ENCODE measurements at regions not wholly inside any gene's neighbourhood (a gene's known extent, or its start where the extent isn't known, plus 50 kb on each side); places are given as distances from the start of the nearest gene placed in this dataset.

DNA sequence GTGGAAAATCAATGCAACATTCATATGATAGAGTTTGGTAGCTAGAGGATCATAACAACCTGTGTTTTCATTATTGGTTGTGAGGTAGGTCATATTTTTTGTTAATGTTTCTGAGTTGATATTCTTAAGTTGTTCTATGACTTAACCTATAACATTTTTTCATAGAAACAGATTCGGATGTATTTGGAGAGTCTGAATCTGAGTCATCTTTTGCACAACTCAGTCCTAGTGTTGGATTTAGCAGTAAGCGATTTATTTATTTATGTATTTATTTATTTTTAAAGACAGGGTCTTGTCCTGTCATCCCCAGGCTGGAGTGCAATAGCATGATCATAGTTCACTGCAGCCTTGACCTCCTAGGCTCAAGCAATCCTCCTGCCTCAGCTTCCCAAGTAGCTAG lies 292.8 kb upstream of the ZNF717 start:
- Histone ChIP-seq H3K36me3 (ENCODE audit: insufficient read depth, low read depth, low read length) (no peaks in the 10 kb centered on the region), H3K9me3 (ENCODE audit: insufficient read depth, low read depth, low read length) (no peaks in the 10 kb centered on the region)

DNA sequence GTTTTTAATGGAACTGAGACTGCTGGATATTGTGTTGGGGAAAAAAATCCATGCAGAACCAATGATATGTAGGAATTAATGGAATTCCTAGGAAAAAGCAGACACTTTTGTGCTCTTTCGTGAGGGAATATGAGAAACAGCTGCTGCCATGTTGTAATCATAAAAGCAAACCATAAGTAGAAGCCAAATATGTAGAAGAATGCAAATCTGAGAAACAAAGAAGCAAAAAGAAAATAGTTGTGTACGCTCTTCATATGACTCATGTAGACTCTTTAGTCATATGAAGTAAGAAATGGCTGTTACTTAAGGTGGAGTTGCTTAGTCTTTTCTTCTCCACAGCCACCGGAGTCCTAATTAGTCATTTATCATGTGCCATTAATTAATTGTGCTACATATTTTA lies 298.6 kb upstream of the ZNF717 start:
- no peak overlapping the region for H3K4me3 ChIP-seq (ENCODE audit: low read length)
- no peaks in the 10 kb centered on the region for H3K4me1 ChIP-seq (ENCODE audit: insufficient read depth, low read length)
- H3K9me3 ChIP-seq (ENCODE audit: insufficient read depth, low read depth, low read length): no peaks in the 10 kb centered on the region
- no peak overlapping the region for H3K27ac ChIP-seq (ENCODE audit: low read length)
- no peaks in the 10 kb centered on the region for H3K27me3 ChIP-seq (ENCODE audit: insufficient read depth, low read length)
- H3K9ac ChIP-seq (ENCODE audit: low read depth, low read length): no peak overlapping the region
- no peaks in the 10 kb centered on the region for H3K36me3 ChIP-seq (ENCODE audit: insufficient read depth, low read depth, low read length)

More for the DNA sequence above, 292.8 kb upstream of the ZNF717 start:
- Histone ChIP-seq H3K4me3 (ENCODE audit: low read length) (no peak overlapping the region), H3K4me1 (ENCODE audit: insufficient read depth, low read length) (no peaks in the 10 kb centered on the region), H3K27me3 (ENCODE audit: insufficient read depth, low read length) (no peaks in the 10 kb centered on the region), H3K9ac (ENCODE audit: low read depth, low read length) (no peak overlapping the region), H3K27ac (ENCODE audit: low read length) (no peak overlapping the region)

DNA sequence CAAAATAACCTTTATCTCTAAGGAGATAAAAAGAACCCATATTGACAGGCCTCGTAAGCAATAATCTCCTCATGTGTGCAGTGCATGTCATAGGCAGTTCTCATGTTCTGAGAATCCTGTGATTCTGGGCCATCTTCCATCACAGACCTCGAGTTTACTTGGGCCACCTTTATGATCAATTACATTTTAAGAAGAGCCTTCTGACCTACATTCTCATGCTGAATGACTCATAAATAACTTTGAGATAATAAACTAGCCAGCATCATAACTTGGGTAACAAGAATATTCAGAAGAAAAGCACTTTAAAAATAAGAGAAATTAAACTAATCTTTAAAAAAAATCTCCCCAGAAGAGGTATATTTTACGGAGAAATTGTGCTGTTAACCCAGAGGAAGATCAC lies 310.7 kb upstream of the ZNF717 start:
- no peak overlapping the region for H3K4me3 ChIP-seq (ENCODE audit: low read length)
- no peaks in the 10 kb centered on the region for H3K9me3 ChIP-seq (ENCODE audit: insufficient read depth, low read depth, low read length)
- H3K36me3 ChIP-seq (ENCODE audit: insufficient read depth, low read depth, low read length): no peaks in the 10 kb centered on the region
- no peak overlapping the region for H3K27ac ChIP-seq (ENCODE audit: low read length)
- H3K9ac ChIP-seq (ENCODE audit: low read depth, low read length): no peak overlapping the region
- H3K4me1 ChIP-seq (ENCODE audit: insufficient read depth, low read length): peaks cover 13% of the 10 kb centered on the region
- H3K27me3 ChIP-seq (ENCODE audit: insufficient read depth, low read length): no peaks in the 10 kb centered on the region

DNA sequence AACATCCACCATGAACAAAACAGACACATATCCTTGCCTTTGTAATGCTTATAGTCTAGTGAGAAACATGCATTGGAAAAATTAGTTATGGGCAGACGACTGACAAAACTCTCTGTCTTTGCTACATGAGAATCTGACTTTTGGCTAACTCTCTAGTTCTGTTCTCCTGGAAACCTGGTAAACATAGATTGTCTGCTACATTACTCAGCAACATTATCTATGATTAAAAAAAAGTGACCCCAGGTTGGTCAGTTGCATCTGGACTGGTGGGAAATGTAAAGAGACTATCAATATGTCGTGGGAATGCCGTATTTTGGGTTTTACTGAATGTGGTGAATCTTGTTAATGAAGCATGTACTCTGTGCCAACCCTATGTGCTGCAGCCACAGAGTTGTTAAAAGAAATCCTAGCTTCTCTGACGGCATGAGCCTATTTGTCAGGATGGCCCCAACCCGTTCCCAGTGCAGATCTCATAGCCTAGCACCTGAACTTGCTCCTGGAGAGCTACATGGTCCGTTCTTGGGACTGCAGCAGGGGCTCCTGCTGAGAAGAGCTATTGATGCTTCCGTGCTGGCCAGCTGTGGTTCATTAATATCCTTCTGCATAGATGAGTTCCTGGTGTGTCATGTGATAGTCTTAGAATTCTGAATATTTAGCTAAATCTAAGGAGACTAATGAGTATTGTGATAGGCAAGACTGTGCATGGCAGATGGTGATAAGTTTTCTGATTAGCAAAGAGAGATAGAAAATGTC lies 311.7 kb upstream of the ZNF717 start:
- no peaks in the 10 kb centered on the region for H3K36me3 ChIP-seq (ENCODE audit: insufficient read depth, low read depth, low read length)
- H3K9me3 ChIP-seq (ENCODE audit: insufficient read depth, low read depth, low read length): no peaks in the 10 kb centered on the region
- no peak overlapping the region for H3K4me3 ChIP-seq (ENCODE audit: low read length)
- no peak overlapping the region for H3K27ac ChIP-seq (ENCODE audit: low read length)
- H3K27me3 ChIP-seq (ENCODE audit: insufficient read depth, low read length): no peaks in the 10 kb centered on the region
- no peak overlapping the region for H3K9ac ChIP-seq (ENCODE audit: low read depth, low read length)
- H3K4me1 ChIP-seq (ENCODE audit: insufficient read depth, low read length): peaks cover 13% of the 10 kb centered on the region

DNA sequence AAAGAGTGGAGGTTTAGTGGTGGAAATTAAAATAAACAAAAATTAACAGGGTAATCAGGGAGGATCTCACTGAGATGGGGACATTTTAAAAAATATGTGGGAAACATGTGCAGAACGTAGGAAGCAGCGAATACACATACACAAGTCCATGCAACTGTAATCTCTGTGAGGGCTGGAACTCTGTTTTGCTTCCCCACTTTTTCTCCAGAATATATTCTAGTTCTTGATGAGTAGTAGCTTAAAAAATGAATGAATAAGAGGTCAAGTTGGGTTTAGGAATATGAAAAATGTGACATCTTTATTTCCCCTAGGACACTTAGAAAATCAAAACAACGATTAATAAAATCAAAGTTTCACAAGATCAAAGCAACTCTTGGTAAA lies 312.2 kb upstream of the ZNF717 start:
- no peaks in the 10 kb centered on the region for H3K9me3 ChIP-seq (ENCODE audit: insufficient read depth, low read depth, low read length)
- H3K36me3 ChIP-seq (ENCODE audit: insufficient read depth, low read depth, low read length): no peaks in the 10 kb centered on the region
- H3K27me3 ChIP-seq (ENCODE audit: insufficient read depth, low read length): no peaks in the 10 kb centered on the region
- no peak overlapping the region for H3K27ac ChIP-seq (ENCODE audit: low read length)
- no peak overlapping the region for H3K4me3 ChIP-seq (ENCODE audit: low read length)
- H3K4me1 ChIP-seq (ENCODE audit: insufficient read depth, low read length): peaks cover 9% of the 10 kb centered on the region
- no peak overlapping the region for H3K9ac ChIP-seq (ENCODE audit: low read depth, low read length)

DNA sequence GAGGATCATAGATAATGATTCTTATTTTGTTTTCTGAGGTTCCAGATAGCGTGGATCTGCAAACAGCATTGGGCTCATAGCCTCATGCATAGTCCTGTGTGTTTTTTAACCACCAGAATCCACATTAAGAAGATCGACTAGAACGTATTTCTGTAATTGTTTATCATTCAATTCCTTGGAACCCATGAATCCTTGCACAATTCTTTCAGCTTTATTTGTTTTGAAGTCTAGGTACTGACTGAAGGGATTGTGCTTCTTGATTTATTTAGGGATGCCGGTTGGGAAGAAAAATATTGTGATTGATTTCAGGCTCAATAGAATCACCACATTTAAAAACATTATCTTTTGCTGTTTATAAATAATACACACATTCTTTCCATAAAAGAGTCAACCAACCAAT lies 314.6 kb upstream of the ZNF717 start:
- no peaks in the 10 kb centered on the region for H3K27me3 ChIP-seq (ENCODE audit: insufficient read depth, low read length)
- no peak overlapping the region for H3K27ac ChIP-seq (ENCODE audit: low read length)
- H3K9me3 ChIP-seq (ENCODE audit: insufficient read depth, low read depth, low read length): no peaks in the 10 kb centered on the region
- no peaks in the 10 kb centered on the region for H3K36me3 ChIP-seq (ENCODE audit: insufficient read depth, low read depth, low read length)
- no peak overlapping the region for H3K4me3 ChIP-seq (ENCODE audit: low read length)
- no peaks in the 10 kb centered on the region for H3K4me1 ChIP-seq (ENCODE audit: insufficient read depth, low read length)
- no peak overlapping the region for H3K9ac ChIP-seq (ENCODE audit: low read depth, low read length)

DNA sequence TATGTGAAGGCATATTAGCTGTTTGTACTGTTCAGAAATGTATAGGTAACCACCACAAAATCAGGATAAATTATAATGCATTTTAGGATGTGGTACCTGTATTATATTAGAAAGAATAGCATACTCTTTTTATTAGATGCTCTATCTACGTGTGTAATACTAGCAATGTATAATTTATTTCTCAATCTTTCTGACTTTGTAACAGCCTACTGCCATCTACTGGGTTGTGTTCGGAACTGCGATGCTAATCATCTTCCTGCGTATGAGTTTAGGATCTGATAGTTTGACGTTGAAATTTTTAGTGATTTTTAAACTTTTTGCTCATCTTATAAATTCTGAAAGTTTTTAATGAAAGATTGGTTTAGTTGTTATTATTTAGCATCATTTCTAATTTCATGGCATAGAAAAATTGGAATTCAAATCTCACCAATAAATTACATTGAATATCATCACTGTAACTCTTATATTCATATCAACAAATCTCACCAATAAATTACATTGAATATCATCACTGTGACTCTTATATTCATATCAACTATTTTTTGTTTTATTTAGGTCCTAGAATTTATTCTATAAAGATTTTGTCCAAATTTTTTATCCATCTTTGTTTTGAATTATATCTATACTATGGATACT lies 322.7 kb upstream of the ZNF717 start:
- H3K27ac ChIP-seq (ENCODE audit: low read length): no peak overlapping the region
- no peaks in the 10 kb centered on the region for H3K9me3 ChIP-seq (ENCODE audit: insufficient read depth, low read depth, low read length)
- H3K9ac ChIP-seq (ENCODE audit: low read depth, low read length): no peak overlapping the region
- peaks cover 3% of the 10 kb centered on the region; the same call in 1 of the 2 replicates for H3K4me1 ChIP-seq (ENCODE audit: insufficient read depth, low read length)
- H3K36me3 ChIP-seq (ENCODE audit: insufficient read depth, low read depth, low read length): no peaks in the 10 kb centered on the region
- no peak overlapping the region for H3K4me3 ChIP-seq (ENCODE audit: low read length)
- H3K27me3 ChIP-seq (ENCODE audit: insufficient read depth, low read length): no peaks in the 10 kb centered on the region

DNA sequence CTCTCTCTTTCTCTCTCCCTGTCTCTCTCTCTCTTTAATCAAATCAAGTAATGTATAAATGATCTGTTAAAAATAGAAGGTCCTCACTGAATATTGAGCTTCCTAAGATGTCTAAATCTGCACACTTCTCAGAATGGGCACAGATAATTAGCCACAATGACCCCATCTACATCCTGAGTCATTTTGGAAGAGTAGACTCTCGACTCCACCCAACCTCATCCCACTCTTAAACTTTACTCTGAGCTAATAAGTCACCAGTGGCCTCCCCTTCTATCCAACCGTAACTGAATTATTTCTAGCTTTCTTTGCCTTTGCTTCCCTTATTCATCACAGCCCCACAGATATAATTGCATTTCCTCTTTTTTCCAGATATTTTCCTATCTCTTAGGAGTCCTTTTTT lies 326.5 kb upstream of the ZNF717 start:
- H3K27me3 ChIP-seq (ENCODE audit: insufficient read depth, low read length): no peaks in the 10 kb centered on the region
- H3K27ac ChIP-seq (ENCODE audit: low read length): no peak overlapping the region
- no peaks in the 10 kb centered on the region for H3K9me3 ChIP-seq (ENCODE audit: insufficient read depth, low read depth, low read length)
- peaks cover 2% of the 10 kb centered on the region; the same call in 1 of the 2 replicates for H3K4me1 ChIP-seq (ENCODE audit: insufficient read depth, low read length)
- no peak overlapping the region for H3K4me3 ChIP-seq (ENCODE audit: low read length)
- H3K36me3 ChIP-seq (ENCODE audit: insufficient read depth, low read depth, low read length): no peaks in the 10 kb centered on the region
- H3K9ac ChIP-seq (ENCODE audit: low read depth, low read length): no peak overlapping the region

DNA sequence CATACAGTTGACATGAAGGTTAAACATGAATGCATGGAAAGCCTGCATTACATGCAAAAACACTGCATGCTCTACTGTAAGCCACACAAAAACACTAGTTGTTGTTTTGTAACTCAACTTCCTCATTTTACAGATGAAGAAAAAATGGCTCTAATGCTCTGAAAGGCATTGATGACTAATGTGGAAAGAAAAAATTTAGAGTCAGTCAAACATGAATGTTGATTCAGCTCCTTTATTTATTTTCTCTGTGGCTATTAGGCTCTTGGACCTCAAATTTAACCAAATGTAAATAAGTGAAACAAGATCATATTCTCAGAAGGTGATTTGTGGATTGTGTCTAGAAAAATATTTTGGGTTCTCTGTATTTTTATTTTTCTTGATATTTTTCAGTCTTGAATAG lies 336.7 kb upstream of the ZNF717 start:
- Histone ChIP-seq H3K27ac (ENCODE audit: low read length) (no peak overlapping the region), H3K4me3 (ENCODE audit: low read length) (no peak overlapping the region), H3K36me3 (ENCODE audit: insufficient read depth, low read depth, low read length) (no peaks in the 10 kb centered on the region), H3K9ac (ENCODE audit: low read depth, low read length) (no peak overlapping the region), H3K27me3 (ENCODE audit: insufficient read depth, low read length) (no peaks in the 10 kb centered on the region), H3K4me1 (ENCODE audit: insufficient read depth, low read length) (0 out of 2 replicates have a peak, but pooled peaks cover 4% of the 10 kb centered on the region), H3K9me3 (ENCODE audit: insufficient read depth, low read depth, low read length) (no peaks in the 10 kb centered on the region)

DNA sequence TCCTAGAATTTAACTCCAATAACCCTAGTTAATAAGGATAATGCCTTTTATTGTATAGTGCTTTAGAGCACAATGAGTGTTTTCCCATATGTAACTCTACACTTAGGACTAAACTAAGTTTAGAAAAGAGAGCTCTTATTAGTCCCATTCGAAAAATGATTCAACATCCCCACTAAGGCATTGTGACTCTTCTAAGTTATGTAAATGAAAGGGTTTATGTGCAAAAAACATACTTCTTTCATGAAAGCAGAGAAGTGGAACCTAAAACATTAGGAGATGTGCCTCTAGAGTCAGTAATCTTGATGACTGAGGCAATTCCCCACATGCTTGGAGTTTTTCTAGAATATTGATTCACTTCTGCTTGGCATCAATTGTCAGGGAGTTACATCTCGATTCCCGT lies 344.1 kb upstream of the ZNF717 start:
- Histone ChIP-seq H3K9ac (ENCODE audit: low read depth, low read length) (no peak overlapping the region), H3K27me3 (ENCODE audit: insufficient read depth, low read length) (no peaks in the 10 kb centered on the region), H3K4me1 (ENCODE audit: insufficient read depth, low read length) (no peaks in the 10 kb centered on the region), H3K36me3 (ENCODE audit: insufficient read depth, low read depth, low read length) (no peaks in the 10 kb centered on the region), H3K9me3 (ENCODE audit: insufficient read depth, low read depth, low read length) (no peaks in the 10 kb centered on the region), H3K4me3 (ENCODE audit: low read length) (no peak overlapping the region), H3K27ac (ENCODE audit: low read length) (no peak overlapping the region)

DNA sequence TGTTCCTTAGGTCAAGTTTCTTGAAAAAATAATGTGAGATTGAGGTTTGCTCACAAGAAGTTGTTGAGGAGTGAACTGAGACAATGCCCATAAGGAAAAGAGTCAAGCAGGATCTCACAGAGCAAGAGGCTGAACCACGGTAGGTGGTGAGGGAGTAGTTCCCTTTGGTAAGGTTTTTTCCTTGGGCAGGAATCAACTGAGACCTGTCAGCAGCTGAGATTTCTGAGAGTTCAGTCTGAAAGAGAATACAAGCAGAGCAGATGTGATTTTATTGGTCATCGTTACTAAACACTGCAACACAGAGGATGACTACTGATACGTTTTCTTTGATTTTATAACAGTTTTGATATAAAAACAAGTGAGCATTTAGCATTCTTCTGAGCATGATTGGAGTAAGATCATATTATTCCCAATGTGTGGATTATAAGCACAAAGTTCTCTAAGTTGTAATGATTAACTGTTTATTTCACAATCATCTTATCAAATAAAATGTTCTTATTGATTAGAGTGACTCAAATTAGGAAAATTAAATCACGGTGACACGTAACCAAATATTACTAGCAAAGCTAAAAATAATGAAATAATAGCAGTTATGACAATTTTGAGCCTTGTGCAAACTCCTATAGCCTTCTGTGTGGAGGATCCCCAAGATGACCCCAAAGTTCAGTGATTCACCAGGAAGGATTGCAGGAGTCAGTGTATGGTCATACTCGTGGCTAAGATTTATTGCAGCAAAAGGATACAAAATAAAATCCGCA lies 346.2 kb upstream of the ZNF717 start:
- Histone ChIP-seq H3K4me3 (ENCODE audit: low read length) (no peak overlapping the region), H3K36me3 (ENCODE audit: insufficient read depth, low read depth, low read length) (no peaks in the 10 kb centered on the region), H3K27me3 (ENCODE audit: insufficient read depth, low read length) (no peaks in the 10 kb centered on the region), H3K4me1 (ENCODE audit: insufficient read depth, low read length) (no peaks in the 10 kb centered on the region), H3K9me3 (ENCODE audit: insufficient read depth, low read depth, low read length) (no peaks in the 10 kb centered on the region), H3K9ac (ENCODE audit: low read depth, low read length) (no peak overlapping the region), H3K27ac (ENCODE audit: low read length) (no peak overlapping the region)

DNA sequence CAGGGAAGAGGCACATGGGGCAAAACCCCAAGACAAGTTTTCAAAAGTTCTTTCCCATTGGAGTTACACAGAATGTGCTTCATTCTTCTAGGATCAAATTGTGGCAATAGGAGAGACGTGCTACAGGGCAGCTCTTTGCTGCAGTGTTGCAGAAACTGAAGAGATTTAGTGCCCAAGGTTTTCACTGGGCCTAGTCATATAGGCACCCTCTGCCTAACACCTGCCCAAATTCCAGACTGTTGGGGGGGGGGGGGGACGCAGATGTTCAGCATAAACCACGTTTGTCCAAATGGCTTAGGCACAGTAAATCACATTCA lies 346.8 kb upstream of the ZNF717 start:
- Histone ChIP-seq H3K4me1 (ENCODE audit: insufficient read depth, low read length) (no peaks in the 10 kb centered on the region), H3K27me3 (ENCODE audit: insufficient read depth, low read length) (no peaks in the 10 kb centered on the region), H3K36me3 (ENCODE audit: insufficient read depth, low read depth, low read length) (no peaks in the 10 kb centered on the region), H3K27ac (ENCODE audit: low read length) (no peak overlapping the region), H3K4me3 (ENCODE audit: low read length) (no peak overlapping the region), H3K9me3 (ENCODE audit: insufficient read depth, low read depth, low read length) (no peaks in the 10 kb centered on the region), H3K9ac (ENCODE audit: low read depth, low read length) (no peak overlapping the region)

Measured in iPS-20b (cell line).